ENCODE measurements at regions not wholly inside any gene's neighbourhood (a gene's known extent, or its start where the extent isn't known, plus 50 kb on each side); places are given as distances from the start of the nearest gene placed in this dataset.

GRCh38 chr9:135249711-135250110, 162.2 kb downstream of the OLFM1 start:
- H3K4me1 Mint-ChIP-seq, result peaks cover 6% of the 10 kb centered on the region
- no peak overlapping the region for H3K4me3 Mint-ChIP-seq
- H3K27me3 Mint-ChIP-seq, result peaks cover 45% of the 10 kb centered on the region
- ATAC-seq (no peak), DNase-seq (no peak)
- H3K36me3 Mint-ChIP-seq (ENCODE audit: low read depth), result no peaks in the 10 kb centered on the region
- no peaks in the 10 kb centered on the region for H3K9me3 ChIP-seq (ENCODE audit: control insufficient read depth, low read length, poor library complexity, severe bottlenecking)
- no peak overlapping the region for H3K27ac Mint-ChIP-seq

- H3K9me3 ChIP-seq (ENCODE audit: control insufficient read depth, low read length, poor library complexity, severe bottlenecking), result no peaks in the 10 kb centered on the region
- no peak overlapping the region for H3K27ac Mint-ChIP-seq
- H3K4me1 Mint-ChIP-seq, result peaks cover under 1% of the 10 kb centered on the region
- DNase-seq (no peak), ATAC-seq (no peak)
- no peaks in the 10 kb centered on the region for H3K36me3 Mint-ChIP-seq (ENCODE audit: low read depth)
- peaks cover 33% of the 10 kb centered on the region for H3K27me3 Mint-ChIP-seq
- H3K4me3 Mint-ChIP-seq, result no peak overlapping the region
These were observed 163.9 kb downstream of the OLFM1 start for GRCh38 chr9:135251331-135251761.

- Mint-ChIP-seq H3K27me3 (peaks cover 24% of the 10 kb centered on the region), H3K27ac (no peak overlapping the region), H3K4me3 (no peak overlapping the region), H3K4me1 (no peaks in the 10 kb centered on the region), H3K36me3 (ENCODE audit: low read depth) (no peaks in the 10 kb centered on the region)
- no peaks in the 10 kb centered on the region for H3K9me3 ChIP-seq (ENCODE audit: control insufficient read depth, low read length, poor library complexity, severe bottlenecking)
- ATAC-seq (no peak), DNase-seq (no peak)
These were observed 164.7 kb downstream of the OLFM1 start for GRCh38 chr9:135251996-135252760.

- DNase-seq (no peak), ATAC-seq (no peak)
- Mint-ChIP-seq H3K27ac (no peak overlapping the region), H3K36me3 (ENCODE audit: low read depth) (no peaks in the 10 kb centered on the region), H3K4me3 (no peak overlapping the region), H3K27me3 (peaks cover 17% of the 10 kb centered on the region), H3K4me1 (no peaks in the 10 kb centered on the region)
- H3K9me3 ChIP-seq (ENCODE audit: control insufficient read depth, low read length, poor library complexity, severe bottlenecking), result no peaks in the 10 kb centered on the region
These were observed 165.5 kb downstream of the OLFM1 start for GRCh38 chr9:135252980-135253304.

- H3K9me3 ChIP-seq (ENCODE audit: control insufficient read depth, low read length, poor library complexity, severe bottlenecking), result no peaks in the 10 kb centered on the region
- ATAC-seq (no peak), DNase-seq (no peak)
- Mint-ChIP-seq H3K4me3 (no peak overlapping the region), H3K27ac (no peak overlapping the region), H3K27me3 (peaks cover 15% of the 10 kb centered on the region), H3K4me1 (no peaks in the 10 kb centered on the region), H3K36me3 (ENCODE audit: low read depth) (no peaks in the 10 kb centered on the region)
These were observed 166.0 kb downstream of the OLFM1 start for GRCh38 chr9:135253305-135254004.

GRCh38 chr9:135254176-135255032, 166.9 kb downstream of the OLFM1 start:
- Mint-ChIP-seq H3K27me3 (peaks cover 15% of the 10 kb centered on the region), H3K36me3 (ENCODE audit: low read depth) (no peaks in the 10 kb centered on the region), H3K4me1 (no peaks in the 10 kb centered on the region), H3K27ac (no peak overlapping the region), H3K4me3 (no peak overlapping the region)
- H3K9me3 ChIP-seq (ENCODE audit: control insufficient read depth, low read length, poor library complexity, severe bottlenecking), result no peaks in the 10 kb centered on the region
- DNase-seq (no peak), ATAC-seq (no peak)

GRCh38 chr9:135255033-135255840, 167.8 kb downstream of the OLFM1 start:
- DNase-seq, result no peak
- Mint-ChIP-seq H3K4me1 (no peaks in the 10 kb centered on the region), H3K36me3 (ENCODE audit: low read depth) (no peaks in the 10 kb centered on the region), H3K4me3 (no peak overlapping the region), H3K27ac (no peak overlapping the region), H3K27me3 (peaks cover 15% of the 10 kb centered on the region)
- ATAC-seq, result no peak
- no peaks in the 10 kb centered on the region for H3K9me3 ChIP-seq (ENCODE audit: control insufficient read depth, low read length, poor library complexity, severe bottlenecking)

GRCh38 chr9:135255841-135256580, 168.5 kb downstream of the OLFM1 start:
- H3K27ac Mint-ChIP-seq, result no peak overlapping the region
- ATAC-seq, result no peak
- H3K4me3 Mint-ChIP-seq, result no peak overlapping the region
- no peaks in the 10 kb centered on the region for H3K4me1 Mint-ChIP-seq
- H3K27me3 Mint-ChIP-seq, result peaks cover 15% of the 10 kb centered on the region
- H3K9me3 ChIP-seq (ENCODE audit: control insufficient read depth, low read length, poor library complexity, severe bottlenecking), result no peaks in the 10 kb centered on the region
- DNase-seq, result no peak
- H3K36me3 Mint-ChIP-seq (ENCODE audit: low read depth), result no peaks in the 10 kb centered on the region

GRCh38 chr9:135256581-135257354, 169.3 kb downstream of the OLFM1 start:
- Mint-ChIP-seq H3K27me3 (peaks cover 15% of the 10 kb centered on the region), H3K4me3 (no peak overlapping the region), H3K27ac (no peak overlapping the region), H3K4me1 (no peaks in the 10 kb centered on the region), H3K36me3 (ENCODE audit: low read depth) (no peaks in the 10 kb centered on the region)
- no peaks in the 10 kb centered on the region for H3K9me3 ChIP-seq (ENCODE audit: control insufficient read depth, low read length, poor library complexity, severe bottlenecking)
- DNase-seq, result no peak
- ATAC-seq, result no peak

GRCh38 chr9:135258461-135258860, 171.0 kb downstream of the OLFM1 start:
- no peak overlapping the region for H3K27ac Mint-ChIP-seq
- H3K27me3 Mint-ChIP-seq, result peaks cover 4% of the 10 kb centered on the region
- ATAC-seq, result no peak
- H3K4me3 Mint-ChIP-seq, result no peak overlapping the region
- no peak for DNase-seq
- no peaks in the 10 kb centered on the region for H3K9me3 ChIP-seq (ENCODE audit: control insufficient read depth, low read length, poor library complexity, severe bottlenecking)
- H3K36me3 Mint-ChIP-seq (ENCODE audit: low read depth), result no peaks in the 10 kb centered on the region
- H3K4me1 Mint-ChIP-seq, result no peaks in the 10 kb centered on the region

GRCh38 chr9:135259273-135259672, 171.8 kb downstream of the OLFM1 start:
- H3K9me3 ChIP-seq (ENCODE audit: control insufficient read depth, low read length, poor library complexity, severe bottlenecking), result no peaks in the 10 kb centered on the region

More at GRCh38 chr9:135259273-135259672, 171.8 kb downstream of the OLFM1 start:
- H3K27ac Mint-ChIP-seq, result no peak overlapping the region
- no peaks in the 10 kb centered on the region for H3K36me3 Mint-ChIP-seq (ENCODE audit: low read depth)
- no peaks in the 10 kb centered on the region for H3K4me1 Mint-ChIP-seq
- peaks cover 4% of the 10 kb centered on the region for H3K27me3 Mint-ChIP-seq
- ATAC-seq, result no peak
- DNase-seq, result no peak
- no peak overlapping the region for H3K4me3 Mint-ChIP-seq

Data from T-helper 17 cell (primary cell).